H1 (cell line): ENCODE measurements at regions not wholly inside any gene's neighbourhood (a gene's known extent, or its start where the extent isn't known, plus 50 kb on each side); places are given as distances from the start of the nearest gene placed in this dataset.
A peak's percentile ranks its signal among the peaks of the same experiment; 100 is the strongest.

ENCODE experiments used
- CTCF ChIA-PET: fragments of 300-600 bp; sonication (Branson Sonifier 250); formaldehyde crosslinking; loops from one replicate; lab custom pipeline; 2021; ENCODE audit not compliant: partially characterized antibody; lab: Charles Lee
- POLR2A ChIA-PET: fragments of 300-600 bp; sonication (Branson Sonifier 250); formaldehyde crosslinking; loops from one replicate; lab custom pipeline; 2021; ENCODE audit warnings: inconsistent platforms; ENCODE audit not compliant: partially characterized antibody; lab: Charles Lee
- DNase-seq, 2 experiments: peaks; one replicate each; pipeline versions ENCODE4 v3.0.0 to v3.0.0-alpha.2; 2010 to 2022; ENCODE audit warnings: low spot score in 2 of 2, low read depth in 1 of 2, mixed read lengths in 1 of 2
- FAIRE-seq: peaks from 2 replicates; lab custom pipeline; 2011; peaks lifted over from hg19 to GRCh38; lab: Jason Lieb, UNC
- H2AFZ ChIP-seq: 2 replicates; pipeline ENCODE4 v1.8.1; 2012; ENCODE audit warnings: low read length, inconsistent platforms
- H2AK5ac ChIP-seq: 2 replicates; pipeline ENCODE4 v1.6.1; 2013; ENCODE audit warnings: low read depth, low read length
- H2BK120ac ChIP-seq: replicated peaks from 2 replicates; pipeline ENCODE3; 2013; ENCODE audit warnings: low read depth, low read length, inconsistent platforms
- H2BK12ac ChIP-seq: 2 replicates; pipeline ENCODE4 v1.6.1; 2013; ENCODE audit warnings: low read depth, low read length
- H2BK15ac ChIP-seq: 2 replicates; pipeline ENCODE4 v1.6.1; 2013; ENCODE audit warnings: low read length
- H2BK20ac ChIP-seq: 2 replicates; pipeline ENCODE4 v1.6.1; 2013; ENCODE audit warnings: low read length
- H2BK5ac ChIP-seq: 2 replicates; pipeline ENCODE4 v1.6.1; 2013; ENCODE audit warnings: low read depth, low read length
- H3K14ac ChIP-seq: 2 replicates; pipeline ENCODE4 v1.6.1; 2013; ENCODE audit warnings: inconsistent platforms; ENCODE audit not compliant: insufficient read length
- H3K18ac ChIP-seq: 2 replicates; pipeline ENCODE4 v1.6.1; 2013; ENCODE audit warnings: low read length; ENCODE audit errors: extremely low read depth
- H3K23ac ChIP-seq: 2 replicates; pipeline ENCODE4 v1.6.1; 2013; ENCODE audit warnings: inconsistent platforms; ENCODE audit not compliant: insufficient read length
- H3K23me2 ChIP-seq: 2 replicates; pipeline ENCODE4 v1.6.1; 2013; ENCODE audit warnings: low read depth, low read length
- H3K27ac ChIP-seq: 2 replicates; pipeline ENCODE4 v1.6.1; 2011; ENCODE audit warnings: low read depth, low read length, inconsistent platforms
- H3K27me3 ChIP-seq, 4 experiments: replicated peaks in 1 of 4; 1 replicate in 1 of 4; 2 replicates in 3 of 4; pipeline versions ENCODE4 v1.6.1 to v1.8.1; 2011 to 2013; ENCODE audit warnings: low read length in 3 of 4, mild to moderate bottlenecking in 3 of 4, inconsistent platforms in 2 of 4, mixed read lengths in 2 of 4, moderate library complexity in 1 of 4; ENCODE audit not compliant: control insufficient read depth in 3 of 4, insufficient read depth in 3 of 4; ENCODE audit errors: extremely low read depth in 1 of 4
- H3K36me3 ChIP-seq, 4 experiments: 2 replicates each; pipeline versions ENCODE4 v1.6.1 to v1.8.1; 2011 to 2013; ENCODE audit warnings: mild to moderate bottlenecking in 4 of 4, low read length in 3 of 4, moderate library complexity in 2 of 4, control low read depth in 1 of 4, inconsistent platforms in 1 of 4; ENCODE audit not compliant: insufficient read depth in 4 of 4, control insufficient read depth in 2 of 4
- H3K4ac ChIP-seq: replicated peaks from 2 replicates; pipeline ENCODE3; 2013; ENCODE audit warnings: low read length, low read depth, mixed read lengths, inconsistent platforms; ENCODE audit not compliant: insufficient read length
- H3K4me1 ChIP-seq, 4 experiments: replicated peaks in 1 of 4; 1 replicate in 1 of 4; 2 replicates in 3 of 4; pipeline versions ENCODE4 v1.6.1 to v1.8.1; 2011 to 2013; ENCODE audit warnings: low read length in 3 of 4, inconsistent platforms in 2 of 4, mixed read lengths in 1 of 4; ENCODE audit not compliant: insufficient read depth in 4 of 4, control insufficient read depth in 3 of 4
- H3K4me2 ChIP-seq, 2 experiments: 2 replicates each; pipeline versions ENCODE4 v1.6.1 to v1.8.1; 2011 to 2013; ENCODE audit warnings: low read depth in 2 of 2, low read length in 2 of 2, control low read depth in 1 of 2, inconsistent platforms in 1 of 2, mild to moderate bottlenecking in 1 of 2; ENCODE audit not compliant: insufficient read depth in 1 of 2
- H3K4me3 ChIP-seq, 4 experiments: fragments of 200-600, 300-600 bp in 1 of 4; sonication (generic), shearing (Covaris generic), sonication (Bioruptor Twin) in 1 of 4; 2 replicates each; pipeline versions ENCODE4 v1.5.1 to v1.8.1; 2011 to 2016; ENCODE audit warnings: low read length in 4 of 4, low read depth in 3 of 4, control low read depth in 2 of 4, inconsistent platforms in 2 of 4, mild to moderate bottlenecking in 2 of 4, mixed read lengths in 1 of 4, moderate library complexity in 1 of 4; ENCODE audit not compliant: insufficient read depth in 2 of 4; ENCODE audit errors: extremely low read depth in 1 of 4
- H3K56ac ChIP-seq: replicated peaks from 2 replicates; pipeline ENCODE3; 2013; ENCODE audit warnings: low read depth, mild to moderate bottlenecking, mixed read lengths, low read length, inconsistent platforms; ENCODE audit not compliant: insufficient read length
- H3K79me1 ChIP-seq: 2 replicates; pipeline ENCODE4 v1.6.1; 2013; ENCODE audit warnings: low read depth, low read length, control low read depth
- H3K79me2 ChIP-seq, 2 experiments: 2 replicates each; pipeline versions ENCODE4 v1.6.1 to v1.8.1; 2012 to 2013; ENCODE audit warnings: low read length in 2 of 2, mild to moderate bottlenecking in 2 of 2, inconsistent platforms in 1 of 2; ENCODE audit not compliant: insufficient read depth in 2 of 2, control insufficient read depth in 1 of 2
- H3K9ac ChIP-seq, 4 experiments: replicated peaks in 1 of 4; 1 replicate in 1 of 4; 2 replicates in 3 of 4; pipeline versions ENCODE4 v1.6.1 to v1.8.1; 2011 to 2013; ENCODE audit warnings: low read depth in 3 of 4, low read length in 3 of 4, control low read depth in 2 of 4, mild to moderate bottlenecking in 2 of 4, moderate library complexity in 2 of 4, inconsistent platforms in 1 of 4; ENCODE audit errors: extremely low read depth in 1 of 4
- H3K9me3 ChIP-seq, 2 experiments: 2 replicates each; pipeline versions ENCODE4 v1.6.1 to v1.8.1; 2012 to 2013; ENCODE audit warnings: mild to moderate bottlenecking in 2 of 2, moderate library complexity in 2 of 2, control low read depth in 1 of 2, inconsistent platforms in 1 of 2, low read depth in 1 of 2, low read length in 1 of 2, mixed read lengths in 1 of 2; ENCODE audit not compliant: insufficient read depth in 2 of 2
- H4K20me1 ChIP-seq, 2 experiments: replicated peaks in 1 of 2; 2 replicates each; pipeline versions ENCODE3 to v1.8.1; 2011 to 2013; ENCODE audit warnings: inconsistent platforms in 2 of 2, low read length in 2 of 2, mild to moderate bottlenecking in 1 of 2; ENCODE audit not compliant: insufficient read depth in 2 of 2, control insufficient read depth in 1 of 2
- H4K5ac ChIP-seq: 2 replicates; pipeline ENCODE4 v1.6.1; 2013; ENCODE audit warnings: low read length, low read depth, mixed read lengths, inconsistent platforms; ENCODE audit not compliant: insufficient read length
- H4K8ac ChIP-seq: 2 replicates; pipeline ENCODE4 v1.8.0; 2013; ENCODE audit warnings: mild to moderate bottlenecking, moderate library complexity, low read length, inconsistent platforms; ENCODE audit not compliant: insufficient read depth; ENCODE audit errors: extremely low read depth
- H4K91ac ChIP-seq: replicated peaks from 2 replicates; pipeline ENCODE3; 2013; ENCODE audit warnings: low read length, mixed read lengths, inconsistent platforms; ENCODE audit not compliant: insufficient read length
- CBX5 ChIP-seq: fragments of 300-800, 300-1000 bp; sonication (generic); IDR thresholded peaks from 2 replicates; pipeline ENCODE4 v1.7.1; 2016; ENCODE audit warnings: antibody characterized with exemption, low read length, low read depth
- RNF2 ChIP-seq: fragments of 200-900, 300-1000 bp; sonication (generic); IDR thresholded peaks from 2 replicates; pipeline ENCODE4 v1.7.1; 2016; ENCODE audit warnings: borderline replicate concordance, low read depth, mild to moderate bottlenecking, antibody characterized with exemption, low read length; ENCODE audit not compliant: poor library complexity, severe bottlenecking; ENCODE audit errors: missing control alignments
- SP1 ChIP-seq: IDR thresholded peaks from 2 replicates; pipeline ENCODE4 v1.6.1; 2011; ENCODE audit warnings: low read depth, low read length
- SP2 ChIP-seq: IDR thresholded peaks from 2 replicates; pipeline ENCODE4 v1.6.1; 2012; ENCODE audit warnings: mild to moderate bottlenecking, low read length, inconsistent platforms
- WGBS, 2 experiments: shearing (Covaris generic) in 1 of 2; methylation state at CpG; one replicate each; pipeline versions ENCODE4 v1.1.6 to v1.1.7; 2013 to 2015; ENCODE audit warnings: low lambda C conversion rate in 2 of 2, mixed read lengths in 2 of 2, inconsistent platforms in 1 of 2, low coverage in 1 of 2, missing lambda C conversion rate in 1 of 2; ENCODE audit not compliant: insufficient replicate concordance in 2 of 2, insufficient coverage in 1 of 2, insufficient read length in 1 of 2; ENCODE audit errors: extremely low coverage in 1 of 2, missing lambda C conversion rate in 1 of 2; 5-methylcytosine and 5-hydroxymethylcytosine counted together

GRCh38 chr2:22582107-22582506, 802.9 kb upstream of the KLHL29 start:
- no peak overlapping the region for H2AFZ ChIP-seq
- H3K79me1 ChIP-seq = no peaks in the 10 kb centered on the region
- no peaks in the 10 kb centered on the region for H4K20me1 ChIP-seq
- H2BK120ac ChIP-seq = no peak overlapping the region
- TF ChIP-seq RNF2 (no peak), SP1 (no peak), SP2 (no peak), CBX5 (peak; percentile 42; the same call in 1 of the 2 replicates)
- H3K23ac ChIP-seq = no peak overlapping the region
- H3K27ac ChIP-seq = no peak overlapping the region
- no peak for FAIRE-seq
- H3K9ac ChIP-seq = no peak overlapping the region
- POLR2A ChIA-PET = no interaction called here
- no peak overlapping the region for H3K56ac ChIP-seq
- no peak overlapping the region for H3K4me3 ChIP-seq
- CTCF ChIA-PET = interaction anchor here (0.6 kb wide), 1 partner anchor 362 kb away, joined by 3 read pairs; no protein-coding TSS in a partner anchor
- H3K18ac ChIP-seq = no peak overlapping the region
- no peak overlapping the region for H2BK5ac ChIP-seq
- no peak for DNase-seq
- no peak overlapping the region for H2AK5ac ChIP-seq
- H2BK12ac ChIP-seq = no peak overlapping the region
- H3K4me1 ChIP-seq = no peaks in the 10 kb centered on the region
- H3K9me3 ChIP-seq = peaks cover 16% of the 10 kb centered on the region in 2 experiments
- H4K8ac ChIP-seq = no peak overlapping the region
- H3K36me3 ChIP-seq = no peaks in the 10 kb centered on the region
- H4K5ac ChIP-seq = no peak overlapping the region
- 94% methylated on average over 3 of the region's 3 CpGs; no CpG with 5 or more reads in 1 of the 2 experiments for WGBS, 2 experiments
- no peak overlapping the region for H2BK20ac ChIP-seq
- no peak overlapping the region for H3K14ac ChIP-seq
- no peak overlapping the region for H3K4me2 ChIP-seq
- H3K23me2 ChIP-seq = no peaks in the 10 kb centered on the region
- no peak overlapping the region for H2BK15ac ChIP-seq
- no peaks in the 10 kb centered on the region for H3K79me2 ChIP-seq
- no peak overlapping the region for H4K91ac ChIP-seq
- H3K4ac ChIP-seq = no peak overlapping the region
- H3K27me3 ChIP-seq = no peaks in the 10 kb centered on the region
